Gastroesophageal sphincter (tissue), 3 donors: ENCODE measurements at regions not wholly inside any gene's neighbourhood (a gene's known extent, or its start where the extent isn't known, plus 50 kb on each side); places are given as distances from the start of the nearest gene placed in this dataset.

ENCODE experiments used
- CTCF ChIP-seq, 4 experiments: fragments of 200-600 bp in 2 of 4; fragments of 450-650 bp in 2 of 4; sonication (generic) in 1 of 4; IDR thresholded peaks; one replicate each; pipeline ENCODE4 v1.5.1; 2017 to 2019; ENCODE audit warnings: antibody characterized with exemption in 4 of 4, mild to moderate bottlenecking in 2 of 4, moderate library complexity in 2 of 4
- POLR2A ChIP-seq, 2 donors: fragments of 450-650 bp; IDR thresholded peaks; one replicate each; pipeline ENCODE4 v1.6.1; 2017; ENCODE audit warnings: antibody characterized with exemption in 2 of 2, mild to moderate bottlenecking in 2 of 2, moderate library complexity in 1 of 2
- POLR2AphosphoS5 ChIP-seq: sonication (generic); formaldehyde crosslinking; IDR thresholded peaks from one replicate; pipeline ENCODE4 v1.6.1; 2017; ENCODE audit warnings: antibody characterized with exemption

DNA sequence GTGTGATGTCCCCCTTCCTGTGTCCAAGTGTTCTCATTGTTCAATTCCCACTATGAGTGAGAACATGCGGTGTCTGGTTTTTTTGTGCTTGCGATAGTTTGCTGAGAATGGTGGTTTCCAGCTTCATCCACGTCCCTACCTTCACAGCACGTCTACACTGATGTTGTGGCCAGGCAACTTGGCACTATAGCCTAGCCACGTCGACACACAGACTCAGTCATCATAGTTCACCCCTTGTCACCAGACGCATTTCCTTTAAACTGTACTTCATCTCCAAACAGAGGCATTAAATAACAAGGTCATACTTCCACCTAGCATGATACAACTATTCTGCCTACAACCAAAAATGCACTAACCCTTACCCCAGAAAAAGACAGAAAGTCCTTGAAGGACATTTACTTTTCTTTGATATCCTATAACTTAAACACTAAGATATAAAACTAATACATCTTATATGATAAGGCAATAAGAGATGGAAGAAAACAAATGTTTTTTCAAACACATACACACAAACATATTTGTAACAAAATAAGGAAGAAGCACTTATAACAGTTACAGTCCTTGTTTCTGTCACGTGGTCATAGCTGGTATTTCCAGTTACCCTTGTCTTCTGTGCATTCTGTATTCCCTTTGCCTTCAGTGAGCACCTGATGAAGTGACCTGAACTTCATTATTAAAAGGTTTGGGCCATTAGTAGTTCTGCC lies 121.4 kb downstream of the KLF13 start:
- no peak for TF ChIP-seq CTCF (IDR thresholded peaks at IDR 0.05)
- no peak for TF ChIP-seq POLR2AphosphoS5
- TF ChIP-seq POLR2A (IDR thresholded peaks at IDR 0.05), result no peak
